HEK293 (cell line): ENCODE measurements at regions not wholly inside any gene's neighbourhood (a gene's known extent, or its start where the extent isn't known, plus 50 kb on each side); places are given as distances from the start of the nearest gene placed in this dataset.

ENCODE experiments used
- CTCF ChIP-seq: fragments of 450-650 bp; formaldehyde crosslinking; IDR thresholded peaks from 2 replicates; pipeline ENCODE4 v1.5.1; 2016; ENCODE audit warnings: missing biosample characterization, missing genetic modification characterization
- MEIS1 ChIP-seq: sonication (generic); formaldehyde crosslinking; IDR thresholded peaks from 2 replicates; pipeline ENCODE4 v1.8.1; 2022; ENCODE audit warnings: missing genetic modification reagents, mild to moderate bottlenecking, borderline replicate concordance
- PRDM1 ChIP-seq: fragments of 450-650 bp; formaldehyde crosslinking; IDR thresholded peaks from 2 replicates; pipeline ENCODE4; 2016; ENCODE audit warnings: missing biosample characterization, missing genetic modification characterization
- REST ChIP-seq: fragments of 450-650 bp; formaldehyde crosslinking; IDR thresholded peaks from 2 replicates; pipeline ENCODE4 v1.5.1; 2016; ENCODE audit warnings: missing biosample characterization, missing genetic modification characterization
- SALL2 ChIP-seq: fragments of 450-650 bp; formaldehyde crosslinking; IDR thresholded peaks from 2 replicates; pipeline ENCODE4 v1.5.0; 2017; ENCODE audit warnings: missing biosample characterization, mild to moderate bottlenecking, missing genetic modification characterization, borderline replicate concordance
- YY1 ChIP-seq: fragments of 450-650 bp; formaldehyde crosslinking; IDR thresholded peaks from 2 replicates; pipeline ENCODE4 v1.5.1; 2018; ENCODE audit warnings: missing biosample characterization, missing genetic modification characterization
- ZBTB21 ChIP-seq: fragments of 450-650 bp; formaldehyde crosslinking; IDR thresholded peaks from 2 replicates; pipeline ENCODE4 v1.5.1; 2017; ENCODE audit warnings: missing biosample characterization, missing genetic modification characterization
- ZNF121 ChIP-seq: fragments of 450-650 bp; formaldehyde crosslinking; IDR thresholded peaks from 2 replicates; pipeline ENCODE4 v1.5.1; 2016; ENCODE audit warnings: missing biosample characterization, missing genetic modification characterization
- ZNF510 ChIP-seq: fragments of 450-650 bp; formaldehyde crosslinking; IDR thresholded peaks from 2 replicates; pipeline ENCODE4 v1.5.1; 2018; ENCODE audit warnings: mild to moderate bottlenecking, missing genetic modification characterization, missing biosample characterization; ENCODE audit not compliant: insufficient replicate concordance
- ZNF544 ChIP-seq: fragments of 450-650 bp; formaldehyde crosslinking; IDR thresholded peaks from 2 replicates; pipeline ENCODE4 v1.5.0; 2017; ENCODE audit warnings: missing biosample characterization, missing genetic modification characterization
- ZNF548 ChIP-seq: fragments of 450-650 bp; formaldehyde crosslinking; IDR thresholded peaks from 2 replicates; pipeline ENCODE4 v1.5.1; 2016; ENCODE audit warnings: missing biosample characterization, missing genetic modification characterization
- TF ChIP-seq, protein P1 (sequence below): fragments of 450-650 bp; formaldehyde crosslinking; conservative IDR thresholded peaks from 2 replicates; pipeline ENCODE4 v1.5.1; 2016; ENCODE audit warnings: low read depth, missing biosample characterization, missing genetic modification characterization

DNA sequence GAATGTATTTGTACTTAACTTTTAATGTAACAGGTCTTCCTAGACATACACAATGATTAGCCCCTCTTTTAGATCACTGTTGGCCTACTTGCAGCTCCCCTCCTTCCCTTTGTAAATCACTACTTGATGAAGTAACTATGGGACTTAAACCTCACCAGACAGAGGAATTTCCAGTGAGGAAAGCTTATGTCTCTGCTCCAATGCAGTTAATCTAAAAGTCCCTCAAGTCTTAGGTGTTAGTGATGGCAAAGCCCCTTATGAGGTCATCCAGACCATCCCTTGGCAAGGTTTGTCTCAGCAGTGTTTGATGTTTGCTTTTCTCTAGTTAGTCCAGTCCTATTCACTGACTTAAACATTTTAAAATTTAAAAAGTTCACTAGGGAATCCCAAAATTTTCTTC is 877.3 kb upstream of the INTU start:
- TF ChIP-seq CTCF (tag by site-specific recombination) (no peak), ZNF121 (no peak), PRDM1 (tag by site-specific recombination) (no peak), ZNF510 (tag by site-specific recombination) (no peak), SALL2 (tag by site-specific recombination) (no peak), ZBTB21 (tag by site-specific recombination) (no peak), YY1 (tag by site-specific recombination) (no peak), ZNF548 (tag by site-specific recombination) (no peak), REST (tag by site-specific recombination) (no peak), MEIS1 (no peak), ZNF544 (tag by site-specific recombination) (no peak)
- TF ChIP-seq, protein P1, sequence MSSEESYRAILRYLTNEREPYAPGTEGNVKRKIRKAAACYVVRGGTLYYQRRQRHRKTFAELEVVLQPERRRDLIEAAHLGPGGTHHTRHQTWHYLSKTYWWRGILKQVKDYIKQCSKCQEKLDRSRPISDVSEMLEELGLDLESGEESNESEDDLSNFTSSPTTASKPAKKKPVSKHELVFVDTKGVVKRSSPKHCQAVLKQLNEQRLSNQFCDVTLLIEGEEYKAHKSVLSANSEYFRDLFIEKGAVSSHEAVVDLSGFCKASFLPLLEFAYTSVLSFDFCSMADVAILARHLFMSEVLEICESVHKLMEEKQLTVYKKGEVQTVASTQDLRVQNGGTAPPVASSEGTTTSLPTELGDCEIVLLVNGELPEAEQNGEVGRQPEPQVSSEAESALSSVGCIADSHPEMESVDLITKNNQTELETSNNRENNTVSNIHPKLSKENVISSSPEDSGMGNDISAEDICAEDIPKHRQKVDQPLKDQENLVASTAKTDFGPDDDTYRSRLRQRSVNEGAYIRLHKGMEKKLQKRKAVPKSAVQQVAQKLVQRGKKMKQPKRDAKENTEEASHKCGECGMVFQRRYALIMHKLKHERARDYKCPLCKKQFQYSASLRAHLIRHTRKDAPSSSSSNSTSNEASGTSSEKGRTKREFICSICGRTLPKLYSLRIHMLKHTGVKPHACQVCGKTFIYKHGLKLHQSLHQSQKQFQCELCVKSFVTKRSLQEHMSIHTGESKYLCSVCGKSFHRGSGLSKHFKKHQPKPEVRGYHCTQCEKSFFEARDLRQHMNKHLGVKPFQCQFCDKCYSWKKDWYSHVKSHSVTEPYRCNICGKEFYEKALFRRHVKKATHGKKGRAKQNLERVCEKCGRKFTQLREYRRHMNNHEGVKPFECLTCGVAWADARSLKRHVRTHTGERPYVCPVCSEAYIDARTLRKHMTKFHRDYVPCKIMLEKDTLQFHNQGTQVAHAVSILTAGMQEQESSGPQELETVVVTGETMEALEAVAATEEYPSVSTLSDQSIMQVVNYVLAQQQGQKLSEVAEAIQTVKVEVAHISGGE (tag by site-specific recombination): no peak
